DMS 273 treated with DMSO at 0.1 percent for 48 hours (cell line): ENCODE measurements at regions not wholly inside any gene's neighbourhood (a gene's known extent, or its start where the extent isn't known, plus 50 kb on each side); places are given as distances from the start of the nearest gene placed in this dataset.
"Not testable (repeated sequence)": the region's sequence is repeated elsewhere in the genome, so short reads cannot be mapped to it uniquely, and the experiment has no call there.

Experiments
- DNase-seq: peaks from one replicate; lab custom pipeline; 2025; lab: John Stamatoyannopoulos, UW

- no peak for DNase-seq
These were observed 200.8 kb upstream of the SGCG start for GRCh38 chr13:22979952-22980351.

GRCh38 chr13:22980936-22981335 lies 199.8 kb upstream of the SGCG start:
- DNase-seq: no peak

GRCh38 chr13:22993148-22993547 lies 187.6 kb upstream of the SGCG start:
- no peak for DNase-seq

- no peak for DNase-seq
These were observed 177.3 kb upstream of the SGCG start for GRCh38 chr13:23003446-23003845.

- DNase-seq: no peak
These were observed 173.4 kb upstream of the SGCG start for GRCh38 chr13:23007426-23007825.

GRCh38 chr13:23018143-23018542 lies 162.6 kb upstream of the SGCG start:
- no peak for DNase-seq

GRCh38 chr13:23020246-23020843 lies 160.4 kb upstream of the SGCG start:
- peak; percentile 29 for DNase-seq

GRCh38 chr13:23021906-23022305 lies 158.9 kb upstream of the SGCG start:
- DNase-seq: no peak

- no peak for DNase-seq
These were observed 158.1 kb upstream of the SGCG start for GRCh38 chr13:23022704-23023103.

GRCh38 chr13:23025864-23026608 lies 154.7 kb upstream of the SGCG start:
- no peak for DNase-seq

- no peak for DNase-seq
These were observed 141.4 kb upstream of the SGCG start for GRCh38 chr13:23039266-23039935.

- no peak for DNase-seq
These were observed 138.6 kb upstream of the SGCG start for GRCh38 chr13:23042181-23042580.

- no peak for DNase-seq
These were observed 135.9 kb upstream of the SGCG start for GRCh38 chr13:23044906-23045305.

- no peak for DNase-seq
These were observed 130.7 kb upstream of the SGCG start for GRCh38 chr13:23050126-23050525.

- not testable (repeated sequence) for DNase-seq
These were observed 127.1 kb upstream of the SGCG start for GRCh38 chr13:23053711-23054110.

- DNase-seq: no peak
These were observed 121.6 kb upstream of the SGCG start for GRCh38 chr13:23059173-23059572.

- DNase-seq: no peak
These were observed 119.8 kb upstream of the SGCG start for GRCh38 chr13:23060959-23061358.

GRCh38 chr13:23067129-23067528 lies 113.7 kb upstream of the SGCG start:
- no peak for DNase-seq

- no peak for DNase-seq
These were observed 111.2 kb upstream of the SGCG start for GRCh38 chr13:23069566-23069965.

- DNase-seq: no peak
These were observed 106.5 kb upstream of the SGCG start for GRCh38 chr13:23074075-23074828.

- DNase-seq: no peak
These were observed 99.6 kb upstream of the SGCG start for GRCh38 chr13:23081220-23081619.

- DNase-seq: no peak
These were observed 98.9 kb upstream of the SGCG start for GRCh38 chr13:23081901-23082300.
